Endodermal cell (in vitro differentiated cells): ENCODE measurements at regions not wholly inside any gene's neighbourhood (a gene's known extent, or its start where the extent isn't known, plus 50 kb on each side); places are given as distances from the start of the nearest gene placed in this dataset.

Experiments used
- DNase-seq: peaks from one replicate; pipeline ENCODE4 v3.0.0-alpha.2; 2017
- H3K27ac ChIP-seq: 2 replicates; pipeline ENCODE4 v1.5.1; 2013; ENCODE audit warnings: mild to moderate bottlenecking, low read depth, low read length, moderate library complexity
- H3K27me3 ChIP-seq: 2 replicates; pipeline ENCODE4 v1.6.1; 2013; ENCODE audit warnings: mild to moderate bottlenecking, low read length, moderate library complexity; ENCODE audit not compliant: insufficient read depth, control insufficient read depth, poor library complexity, severe bottlenecking
- H3K36me3 ChIP-seq: 2 replicates; pipeline ENCODE4 v1.7.0; 2013; ENCODE audit warnings: mild to moderate bottlenecking, low read length, moderate library complexity; ENCODE audit not compliant: control insufficient read depth, insufficient read depth
- H3K4me1 ChIP-seq: one replicate; pipeline ENCODE4 v1.7.0; 2013; ENCODE audit warnings: low read length; ENCODE audit not compliant: control insufficient read depth, insufficient read depth
- H3K4me3 ChIP-seq: 2 replicates; pipeline ENCODE4 v1.5.1; 2013; ENCODE audit warnings: mild to moderate bottlenecking, low read length, moderate library complexity
- H3K9ac ChIP-seq: 2 replicates; pipeline ENCODE4 v1.6.1; 2013; ENCODE audit warnings: mild to moderate bottlenecking, low read length, moderate library complexity; ENCODE audit not compliant: poor library complexity, severe bottlenecking; ENCODE audit errors: extremely low read depth
- H3K9me3 ChIP-seq: 2 replicates; pipeline ENCODE4 v1.6.1; 2013; ENCODE audit warnings: mild to moderate bottlenecking, low read length, moderate library complexity; ENCODE audit not compliant: control insufficient read depth
- H3K27ac Mint-ChIP-seq: 2 replicates; pipeline ENCODE4 v1.8.0; 2020; ENCODE audit warnings: mixed read lengths
- H3K27me3 Mint-ChIP-seq: 2 replicates; pipeline ENCODE4 v1.8.0; 2021; ENCODE audit warnings: mild to moderate bottlenecking, mixed read lengths; ENCODE audit not compliant: insufficient read depth
- H3K36me3 Mint-ChIP-seq: 2 replicates; pipeline ENCODE4 v1.8.0; 2020; ENCODE audit warnings: low read depth, mixed read lengths
- H3K4me1 Mint-ChIP-seq: 2 replicates; pipeline ENCODE4 v1.8.0; 2020; ENCODE audit warnings: mixed read lengths
- H3K4me3 Mint-ChIP-seq: 2 replicates; pipeline ENCODE4 v1.8.0; 2020; ENCODE audit warnings: mild to moderate bottlenecking, moderate library complexity, mixed read lengths
- H3K9me3 Mint-ChIP-seq: 2 replicates; pipeline ENCODE4 v1.8.0; 2020; ENCODE audit warnings: mild to moderate bottlenecking, mixed read lengths
- CTCF ChIP-seq: fragments of 200-600 bp; sonication (generic); conservative IDR thresholded peaks from 2 replicates; pipeline ENCODE4 v1.5.0; 2021; ENCODE audit warnings: antibody characterized with exemption, mild to moderate bottlenecking
- WGBS, 2 experiments: methylation state at CpG; one replicate each; pipeline versions ENCODE4 v1.1.5 to v1.1.7; 2013; ENCODE audit warnings: missing lambda C conversion rate in 2 of 2, mixed read lengths in 1 of 2; ENCODE audit not compliant: insufficient coverage in 1 of 2, insufficient read length in 1 of 2; 5-methylcytosine and 5-hydroxymethylcytosine counted together

- Histone ChIP-seq H3K27ac (no peak overlapping the region), H3K36me3 (no peaks in the 10 kb centered on the region), H3K9me3 (no peaks in the 10 kb centered on the region), H3K4me1 (no peaks in the 10 kb centered on the region), H3K9ac (no peak overlapping the region), H3K4me3 (no peak overlapping the region), H3K27me3 (no peaks in the 10 kb centered on the region)
- Mint-ChIP-seq H3K27me3 (peaks cover 5% of the 10 kb centered on the region), H3K27ac (no peak overlapping the region), H3K4me3 (no peak overlapping the region), H3K36me3 (no peaks in the 10 kb centered on the region), H3K4me1 (no peaks in the 10 kb centered on the region), H3K9me3 (peaks cover 25% of the 10 kb centered on the region)
- no peak for DNase-seq
- 83 to 89% methylated on average over 1 to 3 of the region's 3 CpGs for WGBS, 2 experiments
- TF ChIP-seq CTCF, result no peak
These were observed 284.0 kb upstream of the RAB6C start for GRCh38 chr2:129695496-129695895.

- Mint-ChIP-seq H3K9me3 (peaks cover 11% of the 10 kb centered on the region), H3K36me3 (no peaks in the 10 kb centered on the region), H3K4me1 (no peaks in the 10 kb centered on the region), H3K27ac (no peak overlapping the region), H3K27me3 (peaks cover 5% of the 10 kb centered on the region), H3K4me3 (no peak overlapping the region)
- Histone ChIP-seq H3K27me3 (no peaks in the 10 kb centered on the region), H3K4me3 (no peak overlapping the region), H3K4me1 (no peaks in the 10 kb centered on the region), H3K27ac (no peak overlapping the region), H3K36me3 (no peaks in the 10 kb centered on the region), H3K9me3 (no peaks in the 10 kb centered on the region), H3K9ac (no peak overlapping the region)
- WGBS, 2 experiments, result 80 to 93% methylated on average over 2 to 3 of the region's 3 CpGs
- no peak for DNase-seq
- TF ChIP-seq CTCF, result no peak
These were observed 280.9 kb upstream of the RAB6C start for GRCh38 chr2:129698593-129698992.

GRCh38 chr2:129699781-129700573 is 279.5 kb upstream of the RAB6C start:
- no peaks in the 10 kb centered on the region for H3K4me1 ChIP-seq
- H3K27me3 Mint-ChIP-seq, result peaks cover 5% of the 10 kb centered on the region
- no peak overlapping the region for H3K4me3 ChIP-seq
- H3K27ac ChIP-seq, result no peak overlapping the region
- H3K4me3 Mint-ChIP-seq, result no peak overlapping the region
- 83 to 87% methylated on average over 1 to 10 of the region's 10 CpGs for WGBS, 2 experiments
- no peaks in the 10 kb centered on the region for H3K36me3 Mint-ChIP-seq
- H3K4me1 Mint-ChIP-seq, result no peaks in the 10 kb centered on the region
- H3K36me3 ChIP-seq, result no peaks in the 10 kb centered on the region
- no peaks in the 10 kb centered on the region for H3K9me3 ChIP-seq
- H3K27me3 ChIP-seq, result no peaks in the 10 kb centered on the region
- no peak overlapping the region for H3K27ac Mint-ChIP-seq
- H3K9ac ChIP-seq, result no peak overlapping the region
- H3K9me3 Mint-ChIP-seq, result peaks cover 9% of the 10 kb centered on the region
- no peak for DNase-seq
- TF ChIP-seq CTCF, result no peak
